Esophagus (tissue), 2 donors: ENCODE measurements at regions not wholly inside any gene's neighbourhood (a gene's known extent, or its start where the extent isn't known, plus 50 kb on each side); places are given as distances from the start of the nearest gene placed in this dataset.
"Not testable (repeated sequence)": the region's sequence is repeated elsewhere in the genome, so short reads cannot be mapped to it uniquely, and the experiment has no call there.

Experiments
- H3K27ac ChIP-seq, 2 donors: one replicate each; pipeline ENCODE4 v1.5.1; 2013; ENCODE audit warnings: low read depth in 2 of 2, mild to moderate bottlenecking in 2 of 2, inconsistent platforms in 1 of 2, low read length in 1 of 2, moderate library complexity in 1 of 2
- H3K27me3 ChIP-seq, 2 donors: one replicate each; pipeline ENCODE4 v1.6.1; 2013; ENCODE audit warnings: low read length in 2 of 2, control low read depth in 1 of 2, mild to moderate bottlenecking in 1 of 2; ENCODE audit not compliant: insufficient read depth in 2 of 2, control insufficient read depth in 1 of 2
- H3K36me3 ChIP-seq, 2 donors: one replicate each; pipeline ENCODE4 v1.6.1; 2013; ENCODE audit warnings: low read length in 1 of 2; ENCODE audit not compliant: control insufficient read depth in 2 of 2, insufficient read depth in 2 of 2
- H3K4me1 ChIP-seq, 2 donors: one replicate each; pipeline ENCODE4 v1.6.1; 2013; ENCODE audit warnings: low read length in 1 of 2; ENCODE audit not compliant: control insufficient read depth in 2 of 2, insufficient read depth in 2 of 2
- H3K4me3 ChIP-seq, 2 donors: one replicate each; pipeline ENCODE4 v1.5.1; 2013; ENCODE audit warnings: low read length in 2 of 2, mild to moderate bottlenecking in 2 of 2, low read depth in 1 of 2, moderate library complexity in 1 of 2
- H3K9me3 ChIP-seq, 2 donors: one replicate each; pipeline ENCODE4 v1.6.1; 2013; ENCODE audit warnings: mild to moderate bottlenecking in 2 of 2, low read depth in 1 of 2, low read length in 1 of 2, moderate library complexity in 1 of 2; ENCODE audit not compliant: control insufficient read depth in 2 of 2, insufficient read depth in 1 of 2
- WGBS, 2 donors: extraction: QIAGEN DNeasy Blood & Tissue Kit; methylation state at CpG; one replicate each; pipeline ENCODE4 v1.1.7; 2013; 5-methylcytosine and 5-hydroxymethylcytosine counted together
- donor health status: healthy with polysubstance abuse.
- donor health status: Bipolar disorder and iron deficiency.

DNA sequence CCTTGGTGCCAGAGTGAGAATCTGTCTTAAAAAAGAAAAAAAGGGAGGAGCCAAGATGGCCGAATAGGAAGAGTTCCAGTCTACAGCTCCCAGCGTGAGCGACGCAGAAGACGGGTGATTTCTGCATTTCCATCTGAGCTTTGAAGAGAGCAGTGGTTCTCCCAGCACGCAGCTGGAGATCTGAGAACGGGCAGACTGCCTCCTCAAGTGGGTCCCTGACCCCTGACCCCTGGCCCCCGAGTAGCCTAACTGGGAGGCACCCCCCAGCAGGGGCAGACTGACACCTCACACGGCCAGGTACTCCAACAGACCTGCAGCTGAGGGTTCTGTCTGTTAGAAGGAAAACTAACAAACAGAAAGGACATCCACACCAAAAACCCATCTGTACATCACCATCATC, 937.9 kb upstream of the ZNF722 start:
- H3K27me3 ChIP-seq, H3K4me3 ChIP-seq, H3K27ac ChIP-seq, H3K36me3 ChIP-seq, H3K4me1 ChIP-seq: not testable (repeated sequence)
- peaks cover 2 to 11% of the 10 kb centered on the region in 2 donors for H3K9me3 ChIP-seq
- WGBS, 2 donors: 79 to 85% methylated on average over 7 to 9 of the region's 9 CpGs

DNA sequence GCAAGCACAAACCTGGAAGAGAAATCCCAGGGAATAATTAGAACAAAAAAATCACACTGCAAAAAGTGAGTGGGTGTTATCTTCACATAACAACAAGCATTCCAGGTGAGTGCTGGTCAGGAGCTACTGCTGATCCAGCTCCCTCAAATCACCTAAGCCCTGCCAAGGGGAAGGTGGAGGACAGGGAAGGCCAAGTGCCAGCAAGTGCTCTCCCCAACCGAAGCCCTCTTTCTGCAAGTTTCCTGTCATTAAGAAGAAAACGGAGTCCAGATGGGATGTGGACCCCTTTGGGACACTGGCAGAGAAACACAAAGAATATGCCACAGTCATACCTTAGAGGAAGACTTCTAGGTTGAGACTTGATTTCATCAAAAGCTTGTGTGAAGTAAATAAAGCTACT, 933.0 kb upstream of the ZNF722 start:
- no peaks in the 10 kb centered on the region for H3K4me1 ChIP-seq
- H3K27ac ChIP-seq: no peak overlapping the region
- H3K9me3 ChIP-seq: peaks cover 13 to 14% of the 10 kb centered on the region in 2 donors
- H3K36me3 ChIP-seq: no peaks in the 10 kb centered on the region
- WGBS, 2 donors: 40 to 56% methylated on average over 2 of the region's 2 CpGs
- H3K27me3 ChIP-seq: no peaks in the 10 kb centered on the region
- no peak overlapping the region for H3K4me3 ChIP-seq

DNA sequence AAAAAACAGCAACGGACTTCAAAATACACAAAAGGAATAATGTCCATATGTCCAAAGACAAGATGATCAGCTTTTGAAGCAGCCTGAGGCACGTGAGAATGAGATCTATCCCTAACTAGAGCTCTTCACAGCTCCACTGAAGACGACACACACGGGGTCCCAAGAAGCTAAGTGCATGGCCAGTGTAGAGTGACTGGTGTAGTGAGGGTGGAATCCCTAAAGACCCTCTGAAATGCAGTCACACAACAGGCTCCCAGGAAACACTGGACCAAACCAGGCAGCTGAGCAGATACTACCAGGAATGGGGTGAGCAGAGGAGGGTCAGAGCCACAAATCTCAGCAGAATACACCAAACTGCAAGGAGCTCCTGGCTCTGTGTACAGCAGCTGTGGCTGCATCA, 932.4 kb upstream of the ZNF722 start:
- WGBS, 2 donors: 44 to 51% methylated on average over 4 of the region's 4 CpGs

DNA sequence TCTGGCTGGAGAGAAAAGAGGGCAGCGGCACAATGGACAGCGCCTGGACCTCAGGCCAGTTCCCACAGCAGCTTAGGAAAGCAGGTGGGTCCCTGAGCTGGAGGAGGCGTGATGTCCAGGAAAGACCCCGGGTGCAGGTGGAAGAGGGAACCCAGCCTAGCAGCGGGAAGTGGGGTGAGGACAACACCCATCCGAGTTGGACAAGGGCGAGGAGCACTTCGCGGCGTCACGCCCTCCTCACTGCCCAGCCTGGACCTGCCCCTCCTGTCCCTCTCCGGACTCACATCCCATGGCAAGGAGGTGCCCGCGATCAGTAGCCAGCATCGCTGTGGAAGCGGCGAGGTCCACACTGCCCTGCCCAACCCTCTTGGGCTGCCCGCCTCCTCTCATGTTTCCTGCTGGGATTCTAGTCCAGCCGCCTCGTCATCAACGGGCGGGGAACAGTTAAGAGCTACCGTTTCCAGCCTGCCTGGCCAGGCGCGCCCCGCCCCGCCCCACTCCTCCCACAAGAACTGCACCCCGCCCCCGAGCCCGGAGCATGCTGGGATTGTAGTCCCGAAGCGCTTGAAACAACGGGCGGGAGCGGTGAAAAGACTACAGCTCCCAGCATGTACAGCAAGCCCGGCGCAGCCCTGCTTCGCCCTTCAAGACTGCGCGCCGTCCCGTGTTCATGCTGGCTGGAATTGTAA, 930.6 kb upstream of the ZNF722 start:
- peaks cover 26 to 29% of the 10 kb centered on the region in 2 donors for H3K9me3 ChIP-seq
- WGBS, 2 donors: 38 to 43% methylated on average over 40 to 42 of the region's 42 CpGs
- no peaks in the 10 kb centered on the region for H3K36me3 ChIP-seq
- no peaks in the 10 kb centered on the region for H3K4me1 ChIP-seq
- H3K4me3 ChIP-seq: no peak overlapping the region
- no peak overlapping the region for H3K27ac ChIP-seq
- H3K27me3 ChIP-seq: no peaks in the 10 kb centered on the region

More for the DNA sequence above, 932.4 kb upstream of the ZNF722 start:
- peaks cover 13 to 15% of the 10 kb centered on the region in 2 donors for H3K9me3 ChIP-seq
- not testable (repeated sequence) for H3K4me1 ChIP-seq, H3K36me3 ChIP-seq, H3K27me3 ChIP-seq, H3K27ac ChIP-seq, H3K4me3 ChIP-seq

DNA sequence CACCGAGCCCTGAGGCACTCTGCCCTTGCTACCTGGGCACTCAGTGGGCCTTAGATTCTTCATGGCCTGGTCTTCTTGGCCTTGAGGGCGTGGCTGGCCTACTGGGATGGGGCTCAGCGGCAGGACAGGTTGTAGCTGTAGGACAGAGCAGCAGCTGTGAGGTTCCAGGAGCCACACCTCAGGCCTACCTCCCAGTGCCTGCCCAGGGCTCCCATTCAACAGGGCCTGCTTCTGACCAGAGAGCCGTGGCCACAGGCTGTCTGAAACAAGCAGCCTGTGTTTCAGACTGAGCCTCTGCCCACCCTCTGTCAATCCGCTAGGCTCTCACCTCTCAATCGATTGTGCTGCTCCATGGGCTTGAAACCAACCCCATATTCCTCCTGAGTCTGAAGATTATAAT, 928.0 kb upstream of the ZNF722 start:
- WGBS, 2 donors: 51 to 57% methylated on average over 6 of the region's 6 CpGs
- Histone ChIP-seq H3K4me1 (no peaks in the 10 kb centered on the region), H3K9me3 (peaks cover 35 to 39% of the 10 kb centered on the region in 2 donors)

DNA sequence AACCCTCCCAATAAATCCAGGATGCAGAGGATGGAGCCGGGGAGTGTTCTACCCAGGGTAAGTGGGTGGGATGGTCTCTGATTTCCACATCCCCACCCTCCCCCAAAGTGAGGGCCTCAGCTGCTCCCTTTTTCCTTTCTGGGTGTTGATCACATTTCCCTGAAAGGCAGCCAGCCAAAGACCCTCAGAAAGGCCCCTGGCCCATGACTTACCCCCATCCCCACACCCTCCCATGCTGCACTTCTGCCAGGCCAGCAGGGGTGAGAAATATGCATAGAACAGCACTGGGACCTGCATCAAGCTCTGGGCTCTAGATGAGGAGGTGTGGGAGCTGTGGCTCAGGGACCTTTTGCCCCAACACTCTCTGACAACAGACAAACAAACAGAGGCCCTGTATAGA, 927.3 kb upstream of the ZNF722 start:
- no peak overlapping the region for H3K27ac ChIP-seq
- no peak overlapping the region for H3K4me3 ChIP-seq
- H3K36me3 ChIP-seq: no peaks in the 10 kb centered on the region
- H3K27me3 ChIP-seq: no peaks in the 10 kb centered on the region
- WGBS, 2 donors: 32 to 47% methylated on average over 1 of the region's 1 CpG
- peaks cover 37 to 39% of the 10 kb centered on the region in 2 donors for H3K9me3 ChIP-seq
- H3K4me1 ChIP-seq: no peaks in the 10 kb centered on the region

More for the DNA sequence above, 928.0 kb upstream of the ZNF722 start:
- Histone ChIP-seq H3K27ac (no peak overlapping the region), H3K27me3 (no peaks in the 10 kb centered on the region), H3K36me3 (no peaks in the 10 kb centered on the region), H3K4me3 (no peak overlapping the region)

DNA sequence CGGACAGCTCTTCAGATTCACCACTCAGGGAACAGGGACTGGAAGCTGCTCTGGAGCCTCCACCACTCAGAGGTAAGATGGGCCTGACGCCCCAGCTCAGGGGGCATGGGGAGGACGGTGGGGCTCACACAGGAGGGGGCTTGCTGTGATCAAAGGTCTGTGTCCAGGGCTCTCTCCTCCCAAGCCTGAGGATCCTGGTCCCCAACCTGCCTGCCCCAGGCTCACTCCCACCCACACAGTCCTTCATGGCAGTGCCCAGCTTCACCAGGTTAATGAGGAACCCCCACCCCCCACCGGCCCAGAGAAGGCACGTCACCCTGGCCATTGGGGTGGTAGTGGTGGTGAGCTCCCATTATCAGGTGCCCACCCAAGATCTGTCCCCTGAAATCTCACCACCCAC, 926.7 kb upstream of the ZNF722 start:
- 49 to 76% methylated on average over 5 of the region's 5 CpGs for WGBS, 2 donors

DNA sequence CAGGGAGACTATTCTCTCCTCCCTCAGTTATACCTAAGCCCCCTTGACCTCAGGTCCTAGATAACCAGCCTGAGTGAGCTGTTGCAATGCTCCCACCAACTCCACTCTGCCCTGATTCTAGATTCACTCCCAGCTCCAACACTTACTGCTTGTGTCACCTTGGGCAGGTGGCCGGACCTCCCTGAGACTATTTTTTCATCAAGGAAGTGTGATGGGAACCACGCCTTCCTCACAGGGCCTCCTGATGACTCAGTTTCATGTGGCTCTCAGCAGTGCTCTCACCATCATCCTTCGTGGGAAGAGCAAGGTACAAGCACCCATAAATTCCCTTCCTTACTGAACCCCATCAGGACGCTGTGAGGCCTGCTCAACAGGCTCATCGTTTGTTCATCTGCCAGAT, 925.8 kb upstream of the ZNF722 start:
- WGBS, 2 donors: 50% methylated on average over 5 of the region's 5 CpGs
- Histone ChIP-seq H3K9me3 (peaks cover 34 to 42% of the 10 kb centered on the region in 2 donors), H3K36me3 (no peaks in the 10 kb centered on the region), H3K4me3 (no peak overlapping the region), H3K27me3 (no peaks in the 10 kb centered on the region), H3K4me1 (no peaks in the 10 kb centered on the region), H3K27ac (no peak overlapping the region)

More for the DNA sequence above, 926.7 kb upstream of the ZNF722 start:
- no peaks in the 10 kb centered on the region for H3K27me3 ChIP-seq
- no peak overlapping the region for H3K4me3 ChIP-seq
- H3K36me3 ChIP-seq: no peaks in the 10 kb centered on the region
- H3K4me1 ChIP-seq: no peaks in the 10 kb centered on the region
- no peak overlapping the region for H3K27ac ChIP-seq
- H3K9me3 ChIP-seq: peaks cover 37 to 42% of the 10 kb centered on the region in 2 donors

DNA sequence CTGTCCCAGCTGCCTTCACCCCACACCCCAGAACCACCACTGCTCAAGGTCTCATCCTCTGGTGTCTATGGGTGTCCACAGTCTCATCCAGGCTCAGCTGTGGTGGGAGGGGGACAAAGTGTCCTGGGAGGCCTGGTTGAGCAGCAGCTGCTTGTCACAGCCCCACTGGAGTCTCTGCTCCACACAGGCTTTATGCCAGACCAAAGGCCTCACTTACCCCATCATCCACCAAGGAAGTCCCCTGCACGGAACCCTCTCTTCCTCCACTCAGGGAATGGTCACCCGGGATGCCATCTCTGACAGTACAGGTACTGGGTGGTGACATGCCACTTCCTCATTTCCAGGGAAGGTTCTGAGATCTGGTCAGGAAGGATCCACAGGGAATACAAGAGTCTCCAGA, 925.4 kb upstream of the ZNF722 start:
- H3K4me1 ChIP-seq: no peaks in the 10 kb centered on the region
- 86 to 87% methylated on average over 2 of the region's 2 CpGs for WGBS, 2 donors
- peaks cover 31 to 37% of the 10 kb centered on the region in 2 donors for H3K9me3 ChIP-seq

DNA sequence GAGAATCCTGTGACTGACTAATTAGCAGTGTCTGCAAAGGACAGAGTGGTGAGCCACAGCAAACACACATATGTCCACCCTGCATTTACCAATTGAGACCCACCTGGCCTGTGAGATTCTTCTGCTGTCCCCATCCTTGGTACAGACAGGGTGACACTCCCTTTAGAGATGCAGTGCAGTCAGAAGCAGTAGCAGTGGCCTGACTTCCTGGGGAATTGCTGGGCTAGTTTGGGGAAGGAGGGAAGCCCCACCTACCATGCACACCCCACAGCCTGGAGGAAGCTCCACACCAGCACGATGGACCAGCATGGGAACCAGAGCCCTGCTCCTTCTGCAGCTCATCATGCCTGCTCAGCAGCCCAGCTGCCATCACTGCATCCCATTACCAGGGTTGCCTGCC, 924.9 kb upstream of the ZNF722 start:
- peaks cover 31 to 34% of the 10 kb centered on the region in 2 donors for H3K9me3 ChIP-seq
- no peaks in the 10 kb centered on the region for H3K27me3 ChIP-seq
- no peaks in the 10 kb centered on the region for H3K36me3 ChIP-seq
- no peaks in the 10 kb centered on the region for H3K4me1 ChIP-seq
- WGBS, 2 donors: 61 to 70% methylated on average over 1 of the region's 1 CpG
- H3K4me3 ChIP-seq: no peak overlapping the region
- no peak overlapping the region for H3K27ac ChIP-seq

More for the DNA sequence above, 925.4 kb upstream of the ZNF722 start:
- no peaks in the 10 kb centered on the region for H3K36me3 ChIP-seq
- no peak overlapping the region for H3K4me3 ChIP-seq
- H3K27me3 ChIP-seq: no peaks in the 10 kb centered on the region
- no peak overlapping the region for H3K27ac ChIP-seq
